GM18870 (cell line): ENCODE measurements at regions not wholly inside any gene's neighbourhood (a gene's known extent, or its start where the extent isn't known, plus 50 kb on each side); places are given as distances from the start of the nearest gene placed in this dataset.
A peak's percentile ranks its signal among the peaks of the same experiment; 100 is the strongest.

Experiments
- ATAC-seq: cut with Tn5 transposase; IDR thresholded peaks from one replicate; pipeline ENCODE4 v1.9.1; 2021; ENCODE audit warnings: moderate library complexity; ENCODE audit not compliant: unreplicated experiment

GRCh38 chr4:112031712-112032328 lies 113.4 kb upstream of the FAM241A start:
- peak; percentile 78 for ATAC-seq

- ATAC-seq = no peak
Measured at GRCh38 chr4:112036886-112037285, 108.4 kb upstream of the FAM241A start.

- ATAC-seq = no peak
Measured at GRCh38 chr4:112038861-112039260, 106.4 kb upstream of the FAM241A start.

GRCh38 chr4:112049119-112049518 lies 96.1 kb upstream of the FAM241A start:
- ATAC-seq = peak; percentile 97

- ATAC-seq = no peak
Measured at GRCh38 chr4:112053825-112054350, 91.4 kb upstream of the FAM241A start.

DNA sequence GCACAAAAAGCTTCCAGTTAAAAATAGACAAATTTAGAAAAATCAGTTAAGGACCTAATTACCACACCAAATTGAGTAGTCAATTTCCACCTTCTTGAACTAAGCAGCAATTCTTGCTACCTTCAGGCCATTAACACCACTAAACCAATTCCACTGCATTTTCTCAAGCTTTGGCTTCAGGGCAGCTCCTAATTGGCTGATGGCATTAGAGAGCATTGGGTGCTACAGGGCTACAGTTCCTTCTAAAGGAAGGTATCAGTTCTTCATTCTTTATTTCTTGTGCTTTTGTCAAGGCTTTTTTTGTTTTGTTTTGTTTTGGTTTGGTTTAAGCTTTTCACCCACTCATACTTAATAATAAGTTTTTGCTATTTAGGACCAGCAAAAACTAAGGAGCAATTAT lies 90.2 kb upstream of the FAM241A start:
- no peak for ATAC-seq

DNA sequence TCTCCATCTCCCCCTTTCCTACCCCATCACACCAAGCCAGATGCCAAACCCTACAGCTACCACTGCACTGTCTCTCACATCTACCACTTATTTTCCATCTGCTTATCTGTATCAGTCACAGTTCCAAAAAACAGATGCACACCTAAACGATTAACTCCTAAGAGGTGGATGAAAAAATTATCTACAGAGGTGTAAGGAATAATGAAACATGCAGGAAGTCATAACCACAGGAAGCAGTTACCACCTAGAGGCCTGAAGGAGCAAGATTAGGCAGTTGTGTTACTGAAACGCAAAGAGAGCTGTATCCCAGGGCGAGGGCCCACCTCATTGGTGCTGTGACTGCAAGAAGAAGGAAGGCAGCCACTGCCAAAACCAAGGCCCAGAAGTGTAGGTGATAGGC lies 87.8 kb upstream of the FAM241A start:
- no peak for ATAC-seq

DNA sequence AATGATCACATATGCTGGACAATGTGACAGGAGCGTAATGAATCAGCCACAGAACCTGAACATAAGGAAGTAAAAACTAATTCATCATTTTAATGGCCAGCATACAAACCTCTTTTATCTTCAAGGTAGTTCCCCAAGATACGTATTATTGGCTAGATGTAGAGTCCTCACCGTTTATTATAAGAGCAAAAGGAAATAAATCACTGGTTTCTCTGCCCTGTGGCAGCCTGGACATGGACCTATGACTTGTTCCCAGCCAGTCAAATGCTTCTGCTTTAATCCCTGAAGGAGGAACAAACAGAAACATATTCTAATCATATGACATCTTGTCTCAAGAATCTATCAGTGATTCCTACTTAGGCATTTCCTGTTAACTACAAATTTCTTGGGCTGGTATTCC lies 86.8 kb upstream of the FAM241A start:
- no peak for ATAC-seq

DNA sequence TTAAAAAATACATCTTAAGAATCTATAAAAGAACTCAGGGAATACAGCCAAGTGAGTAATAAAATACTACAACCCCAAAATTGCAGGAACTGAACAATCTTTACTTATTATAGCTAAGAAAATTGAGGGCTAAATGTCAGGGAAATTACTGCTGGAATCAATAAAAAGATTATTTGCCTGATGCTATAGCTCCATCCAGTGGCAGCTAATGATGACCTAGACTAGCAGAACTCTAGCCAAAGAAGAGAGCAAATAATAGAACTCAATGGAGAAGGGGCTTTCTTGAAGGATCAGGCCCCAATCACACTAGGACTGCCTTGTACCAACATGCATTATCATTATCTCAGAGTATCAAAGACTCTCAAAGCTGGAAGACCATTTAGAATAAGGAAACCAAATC lies 85.0 kb upstream of the FAM241A start:
- no peak for ATAC-seq

- ATAC-seq = no peak
Measured at GRCh38 chr4:112061207-112061817, 83.9 kb upstream of the FAM241A start.

- no peak for ATAC-seq
Measured at GRCh38 chr4:112063260-112063659, 82.0 kb upstream of the FAM241A start.

- no peak for ATAC-seq
Measured at GRCh38 chr4:112069110-112069509, 76.1 kb upstream of the FAM241A start.

GRCh38 chr4:112073181-112073580 lies 72.1 kb upstream of the FAM241A start:
- no peak for ATAC-seq

GRCh38 chr4:112075129-112075753 lies 70.0 kb upstream of the FAM241A start:
- peak; percentile 82 for ATAC-seq

DNA sequence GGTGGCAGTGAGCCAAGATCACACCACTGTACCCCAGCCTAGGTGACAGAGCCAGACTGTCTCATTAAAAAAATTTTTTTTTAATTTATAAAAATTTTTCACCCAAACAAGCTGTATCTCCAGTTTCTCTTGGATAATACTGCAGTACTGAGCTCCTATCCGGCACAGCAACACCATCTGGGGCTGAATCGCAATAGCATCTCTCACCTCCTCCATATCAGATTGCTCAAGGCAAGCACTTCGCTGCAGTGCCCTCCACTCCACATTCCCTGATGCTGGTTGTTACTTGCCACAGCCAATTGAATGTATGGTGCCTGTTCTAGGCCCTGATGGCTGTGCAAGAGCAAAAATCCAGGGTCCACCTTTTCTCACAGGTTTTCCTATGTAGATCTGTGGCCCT lies 69.3 kb upstream of the FAM241A start:
- no peak for ATAC-seq

GRCh38 chr4:112076919-112077608 lies 68.2 kb upstream of the FAM241A start:
- no peak for ATAC-seq

GRCh38 chr4:112077743-112078142 lies 67.5 kb upstream of the FAM241A start:
- no peak for ATAC-seq

DNA sequence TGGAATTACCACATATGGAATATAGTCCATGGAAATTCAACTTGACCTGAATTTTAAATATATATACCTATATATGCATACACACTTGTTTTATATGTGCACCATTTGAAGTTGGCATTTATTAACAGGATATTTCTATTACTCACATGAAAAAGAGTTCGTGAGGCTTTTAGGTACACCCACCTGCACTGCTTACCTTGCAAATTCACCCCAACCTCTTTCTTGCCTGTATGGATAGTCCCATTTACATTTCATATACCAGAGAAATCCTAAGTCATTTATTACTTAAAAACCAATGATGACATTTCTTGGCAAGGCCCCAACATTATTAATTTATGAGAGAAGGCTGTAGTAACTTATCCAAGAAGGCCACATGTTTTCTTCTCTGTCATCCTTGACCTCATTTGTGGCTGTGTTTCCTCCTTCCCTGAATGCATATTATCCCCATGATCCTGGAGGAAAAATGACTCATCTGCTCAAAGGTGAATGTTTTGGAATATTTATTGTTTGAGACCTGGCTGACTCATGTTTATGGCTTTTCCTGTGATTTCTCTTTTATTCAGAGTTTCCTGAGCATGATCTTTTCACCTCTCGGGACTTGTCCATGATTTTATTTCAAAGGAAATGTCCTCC lies 62.2 kb upstream of the FAM241A start:
- no peak for ATAC-seq

- ATAC-seq = no peak
Measured at GRCh38 chr4:112083587-112084347, 61.5 kb upstream of the FAM241A start.
